CD14-positive monocyte (primary cell): ENCODE measurements at regions not wholly inside any gene's neighbourhood (a gene's known extent, or its start where the extent isn't known, plus 50 kb on each side); places are given as distances from the start of the nearest gene placed in this dataset.

Experiments used
- DNase-seq, 3 donors: peaks; one replicate each; pipeline ENCODE4 v3.0.0-alpha.2; 2011 to 2022
- H2AFZ ChIP-seq: 2 replicates; pipeline ENCODE4 v1.6.0; 2012; ENCODE audit warnings: mild to moderate bottlenecking, low read depth, low read length, inconsistent platforms; ENCODE audit not compliant: insufficient read depth, poor library complexity, severe bottlenecking
- H3K27ac ChIP-seq, 2 donors: 1 replicate in 1 of 2; 2 replicates in 1 of 2; pipeline ENCODE4 v1.5.1; 2012 to 2013; ENCODE audit warnings: low read length in 2 of 2, control low read depth in 1 of 2, inconsistent platforms in 1 of 2, low read depth in 1 of 2, mild to moderate bottlenecking in 1 of 2
- H3K27me3 ChIP-seq, 2 donors: one replicate each; pipeline versions ENCODE4 v1.6.0 to v1.6.1; 2011 to 2013; ENCODE audit warnings: low read length in 2 of 2; ENCODE audit not compliant: control insufficient read depth in 2 of 2, insufficient read depth in 2 of 2
- H3K36me3 ChIP-seq, 2 donors: replicated peaks in 1 of 2; 1 replicate in 1 of 2; 2 replicates in 1 of 2; pipeline versions ENCODE4 v1.5.1 to v1.6.1; 2012 to 2013; ENCODE audit warnings: low read length in 2 of 2, control low read depth in 1 of 2, inconsistent platforms in 1 of 2, mild to moderate bottlenecking in 1 of 2; ENCODE audit not compliant: insufficient read depth in 2 of 2, control insufficient read depth in 1 of 2
- H3K4me1 ChIP-seq, 2 donors: 1 replicate in 1 of 2; 2 replicates in 1 of 2; pipeline versions ENCODE4 v1.5.1 to v1.6.1; 2012 to 2013; ENCODE audit warnings: low read length in 2 of 2, control low read depth in 1 of 2, inconsistent platforms in 1 of 2, mild to moderate bottlenecking in 1 of 2, moderate library complexity in 1 of 2; ENCODE audit not compliant: insufficient read depth in 2 of 2, control insufficient read depth in 1 of 2
- H3K4me2 ChIP-seq: replicated peaks from 2 replicates; pipeline ENCODE3; 2012; ENCODE audit warnings: low read length, moderate library complexity, mild to moderate bottlenecking; ENCODE audit not compliant: poor library complexity, severe bottlenecking; ENCODE audit errors: extremely low read depth
- H3K4me3 ChIP-seq, 3 experiments: fragments of 200-600 bp in 1 of 3; sonication (generic) in 1 of 3; replicated peaks in 1 of 3; 1 replicate in 2 of 3; 2 replicates in 1 of 3; pipeline ENCODE4 v1.5.1; 2011 to 2013; ENCODE audit warnings: low read length in 3 of 3, mild to moderate bottlenecking in 3 of 3, control low read depth in 2 of 3, low read depth in 2 of 3, inconsistent platforms in 1 of 3, moderate library complexity in 1 of 3
- H3K79me2 ChIP-seq: 2 replicates; pipeline ENCODE4 v1.6.0; 2012; ENCODE audit warnings: mild to moderate bottlenecking, control low read depth, inconsistent platforms, low read length, moderate library complexity; ENCODE audit not compliant: insufficient read depth
- H3K9ac ChIP-seq: 2 replicates; pipeline ENCODE4 v1.6.0; 2017; ENCODE audit warnings: low read length, mild to moderate bottlenecking; ENCODE audit not compliant: insufficient read depth, poor library complexity, severe bottlenecking
- H3K9me3 ChIP-seq, 2 donors: replicated peaks in 1 of 2; 1 replicate in 1 of 2; 2 replicates in 1 of 2; pipeline versions ENCODE4 v1.5.1 to v1.6.1; 2012 to 2013; ENCODE audit warnings: low read length in 2 of 2, control low read depth in 1 of 2; ENCODE audit not compliant: control insufficient read depth in 1 of 2, insufficient read depth in 1 of 2
- H4K20me1 ChIP-seq: 2 replicates; pipeline ENCODE4 v1.6.0; 2012; ENCODE audit warnings: mild to moderate bottlenecking, low read length, control low read depth, moderate library complexity; ENCODE audit not compliant: insufficient read depth
- H3K27ac Mint-ChIP-seq, 7 donors: one replicate each; pipeline ENCODE4 v1.8.0; 2020; ENCODE audit warnings: mild to moderate bottlenecking in 7 of 7, mixed read lengths in 7 of 7, moderate library complexity in 6 of 7, inconsistent platforms in 2 of 7
- H3K27me3 Mint-ChIP-seq, 3 donors: one replicate each; pipeline ENCODE4 v1.8.0; 2021 to 2022; ENCODE audit warnings: low read depth in 3 of 3, mild to moderate bottlenecking in 3 of 3, mixed read lengths in 3 of 3, moderate library complexity in 3 of 3, inconsistent platforms in 1 of 3
- H3K36me3 Mint-ChIP-seq, 2 donors: one replicate each; pipeline ENCODE4 v1.8.0; 2020; ENCODE audit warnings: mixed read lengths in 2 of 2, inconsistent platforms in 1 of 2, mild to moderate bottlenecking in 1 of 2
- H3K4me1 Mint-ChIP-seq: one replicate; pipeline ENCODE4 v1.8.0; 2020; ENCODE audit warnings: mild to moderate bottlenecking, mixed read lengths
- H3K4me3 Mint-ChIP-seq, 2 donors: one replicate each; pipeline ENCODE4 v1.8.0; 2020; ENCODE audit warnings: mild to moderate bottlenecking in 2 of 2, mixed read lengths in 2 of 2, moderate library complexity in 1 of 2
- H3K9me3 Mint-ChIP-seq, 7 donors: one replicate each; pipeline ENCODE4 v1.8.0; 2020 to 2022; ENCODE audit warnings: mixed read lengths in 7 of 7, mild to moderate bottlenecking in 6 of 7, moderate library complexity in 6 of 7, inconsistent platforms in 2 of 7
- WGBS: methylation state at CpG from one replicate; pipeline ENCODE4 v1.1.5; 2013; ENCODE audit warnings: missing lambda C conversion rate; ENCODE audit not compliant: insufficient coverage; 5-methylcytosine and 5-hydroxymethylcytosine counted together
- intact Hi-C, 2 donors: fragments of 100-400 bp; cut with micrococcal nuclease; formaldehyde crosslinking; loops; one replicate each; pipeline versions ENCODE4 v1.15.0 to v1.15.1; 2023
- TF ChIP-seq, protein P1 (sequence below): fragments of 200-600 bp; IDR thresholded peaks from one replicate; pipeline ENCODE4 v1.8.0; 2022; ENCODE audit warnings: antibody characterized with exemption, mild to moderate bottlenecking

GRCh38 chr2:64789466-64790320, 136.0 kb upstream of the SERTAD2 start:
- Histone ChIP-seq H3K79me2 (no peaks in the 10 kb centered on the region), H3K4me2 (no peak overlapping the region), H3K9me3 (no peaks in the 10 kb centered on the region), H3K27me3 (no peaks in the 10 kb centered on the region), H3K4me1 (peaks cover 8 to 14% of the 10 kb centered on the region in 2 donors), H3K27ac (no peak overlapping the region), H4K20me1 (no peaks in the 10 kb centered on the region), H3K9ac (no peak overlapping the region), H3K4me3 (no peak overlapping the region), H2AFZ (no peak overlapping the region), H3K36me3 (no peaks in the 10 kb centered on the region)
- intact Hi-C loops: no loop called here
- TF ChIP-seq, protein P1, sequence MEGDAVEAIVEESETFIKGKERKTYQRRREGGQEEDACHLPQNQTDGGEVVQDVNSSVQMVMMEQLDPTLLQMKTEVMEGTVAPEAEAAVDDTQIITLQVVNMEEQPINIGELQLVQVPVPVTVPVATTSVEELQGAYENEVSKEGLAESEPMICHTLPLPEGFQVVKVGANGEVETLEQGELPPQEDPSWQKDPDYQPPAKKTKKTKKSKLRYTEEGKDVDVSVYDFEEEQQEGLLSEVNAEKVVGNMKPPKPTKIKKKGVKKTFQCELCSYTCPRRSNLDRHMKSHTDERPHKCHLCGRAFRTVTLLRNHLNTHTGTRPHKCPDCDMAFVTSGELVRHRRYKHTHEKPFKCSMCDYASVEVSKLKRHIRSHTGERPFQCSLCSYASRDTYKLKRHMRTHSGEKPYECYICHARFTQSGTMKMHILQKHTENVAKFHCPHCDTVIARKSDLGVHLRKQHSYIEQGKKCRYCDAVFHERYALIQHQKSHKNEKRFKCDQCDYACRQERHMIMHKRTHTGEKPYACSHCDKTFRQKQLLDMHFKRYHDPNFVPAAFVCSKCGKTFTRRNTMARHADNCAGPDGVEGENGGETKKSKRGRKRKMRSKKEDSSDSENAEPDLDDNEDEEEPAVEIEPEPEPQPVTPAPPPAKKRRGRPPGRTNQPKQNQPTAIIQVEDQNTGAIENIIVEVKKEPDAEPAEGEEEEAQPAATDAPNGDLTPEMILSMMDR: no peak
- H3K4me3 Mint-ChIP-seq: no peak overlapping the region
- H3K27me3 Mint-ChIP-seq: no peaks in the 10 kb centered on the region
- no peak overlapping the region for H3K27ac Mint-ChIP-seq
- H3K36me3 Mint-ChIP-seq: no peaks in the 10 kb centered on the region
- H3K9me3 Mint-ChIP-seq: peaks cover 0 to 1% (median 0%) of the 10 kb centered on the region in 7 donors
- peaks cover 19% of the 10 kb centered on the region for H3K4me1 Mint-ChIP-seq
- 97% methylated on average over 4 of the region's 9 CpGs for WGBS
- DNase-seq: no peak

DNA sequence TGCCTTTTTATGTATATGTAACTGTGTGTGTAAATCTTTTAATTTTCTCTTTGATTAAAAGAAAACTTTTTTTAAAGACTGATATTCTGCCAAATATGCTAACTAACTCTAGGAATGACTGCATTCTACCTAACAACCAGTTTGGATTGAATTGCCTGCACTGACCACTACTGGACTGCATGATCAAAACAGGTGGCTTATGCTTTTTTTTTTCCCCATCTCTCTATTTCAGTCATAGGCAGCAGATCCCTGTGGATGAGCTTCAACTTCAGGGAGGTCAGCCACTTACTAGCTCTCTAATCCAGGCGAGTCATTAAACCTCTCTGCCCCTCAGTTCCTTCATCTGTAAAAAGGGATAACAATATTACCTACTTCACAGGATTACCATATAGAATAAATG, 138.6 kb upstream of the SERTAD2 start:
- no peaks in the 10 kb centered on the region for H3K79me2 ChIP-seq
- Mint-ChIP-seq H3K27ac (no peak overlapping the region), H3K4me3 (no peak overlapping the region), H3K27me3 (no peaks in the 10 kb centered on the region), H3K4me1 (peaks cover 9% of the 10 kb centered on the region), H3K9me3 (peaks cover 0 to 1% (median 0%) of the 10 kb centered on the region in 7 donors), H3K36me3 (no peaks in the 10 kb centered on the region)
- H3K9ac ChIP-seq: no peak overlapping the region
- H3K27ac ChIP-seq: no peak overlapping the region
- DNase-seq: no peak
- H3K4me3 ChIP-seq: no peak overlapping the region
- H3K27me3 ChIP-seq: no peaks in the 10 kb centered on the region
- WGBS: no CpG with 5 or more reads among the region's 1 CpG
- H3K36me3 ChIP-seq: no peaks in the 10 kb centered on the region
- TF ChIP-seq, protein P1: no peak
- peaks cover 0 to 5% of the 10 kb centered on the region in 2 donors for H3K4me1 ChIP-seq
- H3K9me3 ChIP-seq: no peaks in the 10 kb centered on the region
- H4K20me1 ChIP-seq: no peaks in the 10 kb centered on the region
- no peak overlapping the region for H3K4me2 ChIP-seq
- no peak overlapping the region for H2AFZ ChIP-seq
- intact Hi-C loops: no loop called here
